AG04449 (cell line): ENCODE measurements at regions not wholly inside any gene's neighbourhood (a gene's known extent, or its start where the extent isn't known, plus 50 kb on each side); places are given as distances from the start of the nearest gene placed in this dataset.
"Not testable (repeated sequence)": the region's sequence is repeated elsewhere in the genome, so short reads cannot be mapped to it uniquely, and the experiment has no call there.

Source experiments
- CTCF ChIA-PET: fragments of 350-600 bp; formaldehyde crosslinking; extraction: SDS; loops from one replicate; lab custom pipeline; 2021; ENCODE audit warnings: antibody characterized with exemption; lab: Yijun Ruan, JAX
- POLR2A ChIA-PET: fragments of 400-600, 350-600 bp; formaldehyde crosslinking; extraction: SDS; loops from one replicate; lab custom pipeline; 2020; ENCODE audit warnings: antibody characterized with exemption, inconsistent platforms; lab: Yijun Ruan, JAX
- DNase-seq: peaks from one replicate; pipeline ENCODE4 v3.0.0-alpha.2; 2010; ENCODE audit warnings: low read depth, low spot score
- H3K4me3 ChIP-seq: 2 replicates; pipeline ENCODE4 v1.5.1; 2011; ENCODE audit warnings: low read depth, mild to moderate bottlenecking, control low read depth, low read length
- CTCF ChIP-seq: IDR thresholded peaks from one replicate; pipeline ENCODE4 v1.5.1; 2011; ENCODE audit warnings: mild to moderate bottlenecking, moderate library complexity, low read length, control low read depth, inconsistent platforms; ENCODE audit not compliant: insufficient read depth; ENCODE audit errors: missing control alignments

- DNase-seq: no peak
- ChIA-PET POLR2A (no interaction called here), CTCF (no interaction called here)
- no peak for TF ChIP-seq CTCF
- H3K4me3 ChIP-seq: no peak overlapping the region
Observed at GRCh38 chr18:38792731-38793130, 1227.1 kb upstream of the CELF4 start.

- CTCF ChIA-PET: no interaction called here
- POLR2A ChIA-PET: no interaction called here
- no peak overlapping the region for H3K4me3 ChIP-seq
- no peak for TF ChIP-seq CTCF
- no peak for DNase-seq
Observed at GRCh38 chr18:38790786-38791185, 1225.2 kb upstream of the CELF4 start.

GRCh38 chr18:38790303-38790702 lies 1224.7 kb upstream of the CELF4 start:
- H3K4me3 ChIP-seq: no peak overlapping the region
- POLR2A ChIA-PET: no interaction called here
- TF ChIP-seq CTCF: no peak
- CTCF ChIA-PET: no interaction called here
- DNase-seq: no peak

- no peak overlapping the region for H3K4me3 ChIP-seq
- ChIA-PET CTCF (no interaction called here), POLR2A (no interaction called here)
- no peak for TF ChIP-seq CTCF
- DNase-seq: no peak
Observed at GRCh38 chr18:38789141-38789540, 1223.5 kb upstream of the CELF4 start.

GRCh38 chr18:38786906-38787305 lies 1221.3 kb upstream of the CELF4 start:
- no peak for TF ChIP-seq CTCF
- no peak overlapping the region for H3K4me3 ChIP-seq

GRCh38 chr18:38771620-38772019 lies 1206.0 kb upstream of the CELF4 start:
- POLR2A ChIA-PET: not testable (repeated sequence)

More at GRCh38 chr18:38786906-38787305, 1221.3 kb upstream of the CELF4 start:
- ChIA-PET CTCF (no interaction called here), POLR2A (no interaction called here)
- no peak for DNase-seq

GRCh38 chr18:38768504-38768903 lies 1202.9 kb upstream of the CELF4 start:
- no peak for DNase-seq
- POLR2A ChIA-PET: no interaction called here
- H3K4me3 ChIP-seq: no peak overlapping the region
- no peak for TF ChIP-seq CTCF
- CTCF ChIA-PET: no interaction called here

More at GRCh38 chr18:38771620-38772019, 1206.0 kb upstream of the CELF4 start:
- H3K4me3 ChIP-seq, CTCF ChIA-PET, DNase-seq: not testable (repeated sequence)
